Left lung (tissue), 4 donors: ENCODE measurements at regions not wholly inside any gene's neighbourhood (a gene's known extent, or its start where the extent isn't known, plus 50 kb on each side); places are given as distances from the start of the nearest gene placed in this dataset.
"Not testable (repeated sequence)": the region's sequence is repeated elsewhere in the genome, so short reads cannot be mapped to it uniquely, and the experiment has no call there.

Experiments used
- ATAC-seq: fragments of 200-7000 bp; cut with Tn5 transposase; one replicate; pipeline ENCODE4 v1.9.1; 2020; ENCODE audit warnings: moderate library complexity
- DNase-seq, 4 donors: peaks; one replicate each; pipeline ENCODE4 v3.0.0-alpha.2; 2013 to 2020
- H3K27ac ChIP-seq, 2 donors: fragments of 200-600 bp; sonication (generic) in 1 of 2; one replicate each; pipeline versions ENCODE4 v1.5.0 to v1.8.0; 2020 to 2021
- H3K27me3 ChIP-seq, 2 donors: fragments of 200-600 bp; sonication (generic) in 1 of 2; one replicate each; pipeline versions ENCODE4 v1.5.0 to v1.8.0; 2020 to 2021
- H3K36me3 ChIP-seq, 2 donors: fragments of 200-600 bp; sonication (generic) in 1 of 2; one replicate each; pipeline versions ENCODE4 v1.5.0 to v1.8.0; 2020 to 2021
- H3K4me1 ChIP-seq, 2 donors: fragments of 200-600 bp; one replicate each; pipeline ENCODE4 v1.8.0; 2021
- H3K4me3 ChIP-seq, 2 donors: fragments of 200-600 bp; sonication (generic) in 1 of 2; one replicate each; pipeline versions ENCODE4 v1.5.0 to v1.8.0; 2020 to 2021; ENCODE audit warnings: mild to moderate bottlenecking in 1 of 2
- H3K9me3 ChIP-seq, 2 donors: fragments of 200-600 bp; sonication (generic) in 1 of 2; one replicate each; pipeline versions ENCODE4 v1.5.0 to v1.8.0; 2020 to 2021
- CTCF ChIP-seq, 2 donors: fragments of 200-600 bp; sonication (generic) in 1 of 2; IDR thresholded peaks; one replicate each; pipeline versions ENCODE4 v1.5.0 to v1.8.0; 2021; ENCODE audit warnings: antibody characterized with exemption in 2 of 2
- intact Hi-C, 2 donors: fragments of 100-400 bp; cut with DNase I; formaldehyde crosslinking; loops; one replicate each; pipeline versions ENCODE4 v1.11.2 to v1.14.2; 2022
- donor health status: DM: no; HTN: yes; CAD: no.
- donor health status: DM: no; HTN: no; CAD: no.

DNA sequence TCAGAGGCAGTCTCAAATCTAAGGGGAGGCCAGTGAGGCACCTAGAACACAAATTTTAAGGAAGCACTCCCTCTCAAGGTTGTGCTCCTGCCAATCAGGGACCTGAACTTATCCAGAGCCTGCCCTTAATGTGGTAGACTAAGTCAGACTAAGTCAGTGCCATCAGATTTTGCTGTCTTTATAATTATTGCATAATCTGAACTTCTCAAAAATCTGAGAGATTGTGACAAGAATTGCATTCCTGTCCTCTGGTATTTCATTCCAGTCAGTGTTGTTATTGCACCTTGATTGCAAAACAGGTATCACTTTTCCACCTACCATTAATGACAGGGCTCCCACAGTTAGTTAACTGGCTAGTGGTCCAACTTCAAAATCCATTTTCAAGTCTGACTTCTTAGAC, 197.1 kb upstream of the HCN1 start:
- ATAC-seq = no peak
- Histone ChIP-seq H3K27ac (no peak overlapping the region), H3K9me3 (peaks cover 0 to 57% of the 10 kb centered on the region in 2 donors), H3K36me3 (no peaks in the 10 kb centered on the region), H3K4me3 (no peak overlapping the region), H3K4me1 (no peaks in the 10 kb centered on the region), H3K27me3 (no peaks in the 10 kb centered on the region)
- no peak for DNase-seq
- intact Hi-C loops = no loop called here
- TF ChIP-seq CTCF (IDR thresholded peaks at IDR 0.05) = no peak

DNA sequence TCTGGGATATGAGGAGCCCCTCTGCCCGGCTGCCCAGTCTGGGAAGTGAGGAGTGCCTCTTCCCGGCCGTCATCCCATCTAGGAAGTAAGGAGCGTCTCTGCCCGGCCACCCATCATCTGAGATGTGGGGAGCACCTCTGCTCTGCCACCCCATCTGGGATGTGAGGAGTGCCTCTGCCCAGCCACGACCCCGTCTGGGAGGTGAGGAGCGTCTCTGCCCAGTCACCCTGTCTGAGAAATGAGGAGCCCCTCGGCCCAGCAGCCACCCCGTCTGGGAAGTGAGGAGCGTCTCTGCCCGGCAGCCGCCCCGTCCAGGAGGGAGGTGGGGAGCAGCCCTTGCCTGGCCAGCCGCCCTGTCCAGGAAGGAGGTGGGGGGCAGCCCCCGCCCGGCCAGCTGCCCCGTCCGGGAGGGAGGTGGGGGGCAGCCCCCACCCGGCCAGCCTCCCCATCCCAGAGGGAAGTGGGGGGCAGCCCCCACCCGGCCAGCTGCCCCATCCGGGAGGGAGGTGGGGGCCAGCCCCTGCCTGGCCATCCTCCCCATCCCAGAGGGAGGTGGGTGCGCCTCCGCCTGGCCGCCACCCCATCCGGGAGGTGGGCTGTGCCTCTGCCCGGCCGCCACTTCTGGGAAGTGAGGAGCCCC, 194.4 kb upstream of the HCN1 start:
- H3K27ac ChIP-seq, intact Hi-C loops, H3K27me3 ChIP-seq, H3K4me1 ChIP-seq, H3K36me3 ChIP-seq, H3K4me3 ChIP-seq, ATAC-seq: not testable (repeated sequence)
- peaks cover 0 to 61% of the 10 kb centered on the region in 2 donors for H3K9me3 ChIP-seq
- DNase-seq = peak in 1 of 4 donors; percentile 54

- no peaks in the 10 kb centered on the region for H3K36me3 ChIP-seq
- ATAC-seq (no peak), DNase-seq (no peak)
- H3K4me3 ChIP-seq = no peak overlapping the region
- no peak overlapping the region for H3K27ac ChIP-seq
- no peak for TF ChIP-seq CTCF (IDR thresholded peaks at IDR 0.05)
- no peaks in the 10 kb centered on the region for H3K27me3 ChIP-seq
- H3K9me3 ChIP-seq = peaks cover 0 to 38% of the 10 kb centered on the region in 2 donors
- no peaks in the 10 kb centered on the region for H3K4me1 ChIP-seq
- intact Hi-C loops = no loop called here
Observed at GRCh38 chr5:45862763-45863162, 166.6 kb upstream of the HCN1 start.

DNA sequence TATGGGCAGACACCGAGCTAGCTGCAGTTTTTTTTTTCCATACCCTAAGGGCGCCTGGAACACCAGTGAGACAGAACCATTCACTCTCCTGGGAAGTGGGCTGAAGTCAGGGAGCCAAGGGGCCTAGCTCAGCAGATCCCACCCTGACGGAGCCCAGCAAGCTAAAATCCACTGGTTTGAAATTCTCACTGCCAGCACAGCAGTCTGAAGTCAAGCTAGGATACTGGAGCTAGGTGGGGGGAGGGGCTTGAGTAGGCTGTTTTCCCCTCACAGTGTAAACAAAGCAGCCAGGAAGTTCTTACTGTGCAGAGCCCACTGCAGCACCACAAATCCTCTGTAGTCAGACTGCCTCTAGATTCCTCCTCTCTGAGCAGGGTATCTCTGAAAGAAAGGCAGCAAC, 151.7 kb upstream of the HCN1 start:
- H3K36me3 ChIP-seq = no peaks in the 10 kb centered on the region

GRCh38 chr5:45826055-45826454, 129.9 kb upstream of the HCN1 start:
- DNase-seq = no peak
- Histone ChIP-seq H3K27ac (no peak overlapping the region), H3K4me1 (no peaks in the 10 kb centered on the region), H3K9me3 (peaks cover 0 to 29% of the 10 kb centered on the region in 2 donors), H3K36me3 (no peaks in the 10 kb centered on the region), H3K4me3 (no peak overlapping the region), H3K27me3 (no peaks in the 10 kb centered on the region)
- TF ChIP-seq CTCF (IDR thresholded peaks at IDR 0.05) = no peak
- intact Hi-C loops = no loop called here
- ATAC-seq = no peak

More for the DNA sequence above, 151.7 kb upstream of the HCN1 start:
- DNase-seq (no peak), ATAC-seq (no peak)
- Histone ChIP-seq H3K27ac (no peak overlapping the region), H3K27me3 (no peaks in the 10 kb centered on the region), H3K9me3 (peaks cover 0 to 52% of the 10 kb centered on the region in 2 donors), H3K4me1 (no peaks in the 10 kb centered on the region), H3K4me3 (no peak overlapping the region)
- no peak for TF ChIP-seq CTCF (IDR thresholded peaks at IDR 0.05)
- intact Hi-C loops = no loop called here

GRCh38 chr5:45800331-45800730, 104.2 kb upstream of the HCN1 start:
- Histone ChIP-seq H3K27me3 (no peaks in the 10 kb centered on the region), H3K9me3 (peaks cover 0 to 53% of the 10 kb centered on the region in 2 donors), H3K4me1 (no peaks in the 10 kb centered on the region), H3K27ac (no peak overlapping the region), H3K36me3 (no peaks in the 10 kb centered on the region), H3K4me3 (no peak overlapping the region)
- ATAC-seq = no peak
- intact Hi-C loops = no loop called here
- peak in 1 of 4 donors; percentile 47 for DNase-seq
- no peak for TF ChIP-seq CTCF (IDR thresholded peaks at IDR 0.05)
